ENCODE measurements at regions not wholly inside any gene's neighbourhood (a gene's known extent, or its start where the extent isn't known, plus 50 kb on each side); places are given as distances from the start of the nearest gene placed in this dataset.
"Not testable (repeated sequence)": the region's sequence is repeated elsewhere in the genome, so short reads cannot be mapped to it uniquely, and the experiment has no call there.

GRCh38 chr5:40210694-40211093 is 469.0 kb upstream of the PTGER4 start:
- no peak for DNase-seq (ENCODE audit: extremely low read depth, insufficient read length)
- Histone ChIP-seq H3K36me3 (ENCODE audit: control insufficient read depth, insufficient read depth, low read length) (no peaks in the 10 kb centered on the region), H3K4me3 (replicated peaks; ENCODE audit: low read depth, low read length) (no peak overlapping the region), H3K27me3 (replicated peaks; ENCODE audit: control insufficient read depth, insufficient read depth, low read length) (no peaks in the 10 kb centered on the region)
- no peak for TF ChIP-seq CTCF (IDR thresholded peaks at IDR 0.05; ENCODE audit: insufficient read depth, low read length, poor library complexity, severe bottlenecking)

DNA sequence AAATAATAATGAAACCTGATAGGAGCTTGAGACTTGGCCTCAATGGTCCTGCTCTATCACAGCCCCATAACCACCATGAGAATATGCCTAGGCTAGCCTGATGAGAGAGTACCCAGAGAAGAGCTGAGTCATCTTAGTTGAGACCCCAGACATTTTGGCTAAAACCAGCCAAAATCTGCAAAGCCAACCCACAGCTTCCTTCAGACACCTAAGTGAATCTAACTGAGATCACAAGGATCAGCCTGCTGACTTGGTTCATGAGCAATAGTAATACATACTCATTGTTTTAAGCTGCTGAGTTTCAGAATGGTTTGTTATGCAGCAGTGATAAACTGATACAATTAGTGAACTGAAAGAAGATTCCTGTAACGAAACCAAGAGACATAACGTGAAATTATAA is 473.7 kb upstream of the PTGER4 start:
- Histone ChIP-seq H3K36me3 (ENCODE audit: control insufficient read depth, insufficient read depth, low read length) (no peaks in the 10 kb centered on the region), H3K27me3 (replicated peaks; ENCODE audit: control insufficient read depth, insufficient read depth, low read length) (no peaks in the 10 kb centered on the region), H3K4me3 (replicated peaks; ENCODE audit: low read depth, low read length) (no peak overlapping the region)
- no peak for DNase-seq (ENCODE audit: extremely low read depth, insufficient read length)
- TF ChIP-seq CTCF (IDR thresholded peaks at IDR 0.05; ENCODE audit: insufficient read depth, low read length, poor library complexity, severe bottlenecking) = no peak

GRCh38 chr5:40204144-40204543 is 475.6 kb upstream of the PTGER4 start:
- no peak for DNase-seq (ENCODE audit: extremely low read depth, insufficient read length)
- Histone ChIP-seq H3K27me3 (replicated peaks; ENCODE audit: control insufficient read depth, insufficient read depth, low read length) (no peaks in the 10 kb centered on the region), H3K36me3 (ENCODE audit: control insufficient read depth, insufficient read depth, low read length) (no peaks in the 10 kb centered on the region), H3K4me3 (replicated peaks; ENCODE audit: low read depth, low read length) (no peak overlapping the region)
- TF ChIP-seq CTCF (IDR thresholded peaks at IDR 0.05; ENCODE audit: insufficient read depth, low read length, poor library complexity, severe bottlenecking) = no peak

GRCh38 chr5:40202814-40203440 is 476.8 kb upstream of the PTGER4 start:
- Histone ChIP-seq H3K4me3 (replicated peaks; ENCODE audit: low read depth, low read length) (no peak overlapping the region), H3K27me3 (replicated peaks; ENCODE audit: control insufficient read depth, insufficient read depth, low read length) (no peaks in the 10 kb centered on the region), H3K36me3 (ENCODE audit: control insufficient read depth, insufficient read depth, low read length) (no peaks in the 10 kb centered on the region)
- no peak for DNase-seq (ENCODE audit: extremely low read depth, insufficient read length)
- TF ChIP-seq CTCF (IDR thresholded peaks at IDR 0.05; ENCODE audit: insufficient read depth, low read length, poor library complexity, severe bottlenecking) = no peak

DNA sequence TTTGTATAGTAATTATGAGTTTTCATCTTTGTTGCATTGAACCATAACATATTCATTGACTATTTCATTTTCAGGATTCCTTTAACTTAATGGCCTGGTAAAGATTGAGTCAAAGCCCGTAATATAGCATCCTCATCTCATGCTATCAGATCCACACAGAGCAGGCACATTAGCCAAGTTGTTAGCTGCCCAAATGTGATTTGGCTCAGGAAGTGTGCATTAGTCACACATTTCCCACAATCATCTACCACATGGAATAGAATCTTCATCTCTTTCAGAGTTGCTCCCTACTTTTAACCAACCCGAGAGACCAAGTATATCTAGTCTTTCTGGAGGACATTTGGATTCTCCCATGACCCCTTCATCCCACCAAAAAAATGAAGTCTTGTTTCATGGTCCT is 481.0 kb upstream of the PTGER4 start:
- no peaks in the 10 kb centered on the region for H3K27me3 ChIP-seq (replicated peaks; ENCODE audit: control insufficient read depth, insufficient read depth, low read length)
- no peak for DNase-seq (ENCODE audit: extremely low read depth, insufficient read length)
- TF ChIP-seq CTCF (IDR thresholded peaks at IDR 0.05; ENCODE audit: insufficient read depth, low read length, poor library complexity, severe bottlenecking) = no peak
- H3K4me3 ChIP-seq (replicated peaks; ENCODE audit: low read depth, low read length) = no peak overlapping the region
- H3K36me3 ChIP-seq (ENCODE audit: control insufficient read depth, insufficient read depth, low read length) = no peaks in the 10 kb centered on the region

GRCh38 chr5:40195574-40195973 is 484.1 kb upstream of the PTGER4 start:
- DNase-seq (ENCODE audit: extremely low read depth, insufficient read length); H3K27me3 ChIP-seq (replicated peaks; ENCODE audit: control insufficient read depth, insufficient read depth, low read length); H3K4me3 ChIP-seq (replicated peaks; ENCODE audit: low read depth, low read length); H3K36me3 ChIP-seq (ENCODE audit: control insufficient read depth, insufficient read depth, low read length): not testable (repeated sequence)
